ENCODE measurements at regions not wholly inside any gene's neighbourhood (a gene's known extent, or its start where the extent isn't known, plus 50 kb on each side); places are given as distances from the start of the nearest gene placed in this dataset.
"Not testable (repeated sequence)": the region's sequence is repeated elsewhere in the genome, so short reads cannot be mapped to it uniquely, and the experiment has no call there.

- H3K27me3 ChIP-seq (replicated peaks; ENCODE audit: insufficient read depth, low read depth, low read length, poor library complexity): no peaks in the 10 kb centered on the region
- no peak overlapping the region for H3K4me3 ChIP-seq (ENCODE audit: low read depth, low read length, poor library complexity, severe bottlenecking)
- no TSS peak for BruUV-seq (replicated peaks)
- H3K4me1 ChIP-seq (ENCODE audit: insufficient read depth, low read length, poor library complexity, severe bottlenecking): no peaks in the 10 kb centered on the region
- no peaks in the 10 kb centered on the region for H3K9me3 ChIP-seq (ENCODE audit: low read depth, low read length, poor library complexity, severe bottlenecking)
- ChIA-PET POLR2A (ENCODE audit: low non-redundant PET) (no interaction called here), CTCF (no interaction called here)
- intact Hi-C loops (cut with micrococcal nuclease; ENCODE audit: unreplicated experiment): no loop called here
- no peaks in the 10 kb centered on the region for H3K36me3 ChIP-seq (ENCODE audit: insufficient read depth, low read length, poor library complexity, severe bottlenecking)
- TF ChIP-seq EZH2 (IDR thresholded peaks at IDR 0.05; ENCODE audit: borderline replicate concordance, low read depth, low read length, poor library complexity, severe bottlenecking): no peak
- no peak for DNase-seq (ENCODE audit: low spot score)
- H3K27ac ChIP-seq (ENCODE audit: low read depth, low read length, poor library complexity, severe bottlenecking): no peak overlapping the region
Measured at GRCh38 chr10:64659311-64659710, 1138.1 kb downstream of the REEP3 start.

GRCh38 chr10:64682043-64682442 lies 1160.8 kb downstream of the REEP3 start:
- H3K36me3 ChIP-seq (ENCODE audit: insufficient read depth, low read length, poor library complexity, severe bottlenecking): no peaks in the 10 kb centered on the region
- H3K4me3 ChIP-seq (ENCODE audit: low read depth, low read length, poor library complexity, severe bottlenecking): no peak overlapping the region
- ChIA-PET POLR2A (ENCODE audit: low non-redundant PET) (no interaction called here), CTCF (no interaction called here)
- BruUV-seq (replicated peaks): no TSS peak
- TF ChIP-seq CTCF (conservative IDR thresholded peaks at IDR 0.05; ENCODE audit: low read depth, low read length) (no peak), EZH2 (IDR thresholded peaks at IDR 0.05; ENCODE audit: borderline replicate concordance, low read depth, low read length, poor library complexity, severe bottlenecking) (no peak)
- H3K9me3 ChIP-seq (ENCODE audit: low read depth, low read length, poor library complexity, severe bottlenecking): no peaks in the 10 kb centered on the region
- no peak for DNase-seq (ENCODE audit: low spot score)
- H3K27ac ChIP-seq (ENCODE audit: low read depth, low read length, poor library complexity, severe bottlenecking): no peak overlapping the region
- no peaks in the 10 kb centered on the region for H3K4me1 ChIP-seq (ENCODE audit: insufficient read depth, low read length, poor library complexity, severe bottlenecking)
- intact Hi-C loops (cut with micrococcal nuclease; ENCODE audit: unreplicated experiment): no loop called here
- H3K27me3 ChIP-seq (replicated peaks; ENCODE audit: insufficient read depth, low read depth, low read length, poor library complexity): no peaks in the 10 kb centered on the region

- Histone ChIP-seq H3K36me3 (ENCODE audit: insufficient read depth, low read length, poor library complexity, severe bottlenecking) (no peaks in the 10 kb centered on the region), H3K4me1 (ENCODE audit: insufficient read depth, low read length, poor library complexity, severe bottlenecking) (no peaks in the 10 kb centered on the region), H3K27me3 (replicated peaks; ENCODE audit: insufficient read depth, low read depth, low read length, poor library complexity) (no peaks in the 10 kb centered on the region), H3K27ac (ENCODE audit: low read depth, low read length, poor library complexity, severe bottlenecking) (no peak overlapping the region), H3K4me3 (ENCODE audit: low read depth, low read length, poor library complexity, severe bottlenecking) (no peak overlapping the region), H3K9me3 (ENCODE audit: low read depth, low read length, poor library complexity, severe bottlenecking) (no peaks in the 10 kb centered on the region)
- POLR2A ChIA-PET (ENCODE audit: low non-redundant PET): no interaction called here
- no peak for DNase-seq (ENCODE audit: low spot score)
- no peak for TF ChIP-seq CTCF (conservative IDR thresholded peaks at IDR 0.05; ENCODE audit: low read depth, low read length)
- BruUV-seq (replicated peaks): no TSS peak
- CTCF ChIA-PET: no interaction called here
- intact Hi-C loops (cut with micrococcal nuclease; ENCODE audit: unreplicated experiment): no loop called here
Measured at GRCh38 chr10:64690194-64690593, 1169.0 kb downstream of the REEP3 start.

GRCh38 chr10:64699244-64699643 lies 1178.0 kb downstream of the REEP3 start:
- intact Hi-C loops (cut with micrococcal nuclease; ENCODE audit: unreplicated experiment): no loop called here
- Histone ChIP-seq H3K4me3 (ENCODE audit: low read depth, low read length, poor library complexity, severe bottlenecking) (no peak overlapping the region), H3K36me3 (ENCODE audit: insufficient read depth, low read length, poor library complexity, severe bottlenecking) (no peaks in the 10 kb centered on the region), H3K27ac (ENCODE audit: low read depth, low read length, poor library complexity, severe bottlenecking) (no peak overlapping the region), H3K4me1 (ENCODE audit: insufficient read depth, low read length, poor library complexity, severe bottlenecking) (no peaks in the 10 kb centered on the region), H3K27me3 (replicated peaks; ENCODE audit: insufficient read depth, low read depth, low read length, poor library complexity) (no peaks in the 10 kb centered on the region), H3K9me3 (ENCODE audit: low read depth, low read length, poor library complexity, severe bottlenecking) (no peaks in the 10 kb centered on the region)
- DNase-seq (ENCODE audit: low spot score): no peak
- no TSS peak for BruUV-seq (replicated peaks)
- TF ChIP-seq CTCF (conservative IDR thresholded peaks at IDR 0.05; ENCODE audit: low read depth, low read length) (no peak), EZH2 (IDR thresholded peaks at IDR 0.05; ENCODE audit: borderline replicate concordance, low read depth, low read length, poor library complexity, severe bottlenecking) (no peak)
- CTCF ChIA-PET: no interaction called here
- POLR2A ChIA-PET (ENCODE audit: low non-redundant PET): no interaction called here

- not testable (repeated sequence) for DNase-seq (ENCODE audit: low spot score); BruUV-seq (replicated peaks); H3K4me3 ChIP-seq (ENCODE audit: low read depth, low read length, poor library complexity, severe bottlenecking)
Measured at GRCh38 chr10:64702086-64702485, 1180.9 kb downstream of the REEP3 start.

More at GRCh38 chr10:64702086-64702485, 1180.9 kb downstream of the REEP3 start:
- H3K36me3 ChIP-seq (ENCODE audit: insufficient read depth, low read length, poor library complexity, severe bottlenecking); POLR2A ChIA-PET (ENCODE audit: low non-redundant PET); H3K27ac ChIP-seq (ENCODE audit: low read depth, low read length, poor library complexity, severe bottlenecking); H3K4me1 ChIP-seq (ENCODE audit: insufficient read depth, low read length, poor library complexity, severe bottlenecking); CTCF ChIA-PET; intact Hi-C loops (cut with micrococcal nuclease; ENCODE audit: unreplicated experiment); H3K9me3 ChIP-seq (ENCODE audit: low read depth, low read length, poor library complexity, severe bottlenecking); H3K27me3 ChIP-seq (replicated peaks; ENCODE audit: insufficient read depth, low read depth, low read length, poor library complexity): not testable (repeated sequence)

Measured in A673 (cell line).